ENCODE measurements at regions not wholly inside any gene's neighbourhood (a gene's known extent, or its start where the extent isn't known, plus 50 kb on each side); places are given as distances from the start of the nearest gene placed in this dataset.
"Not testable (repeated sequence)": the region's sequence is repeated elsewhere in the genome, so short reads cannot be mapped to it uniquely, and the experiment has no call there.

DNA sequence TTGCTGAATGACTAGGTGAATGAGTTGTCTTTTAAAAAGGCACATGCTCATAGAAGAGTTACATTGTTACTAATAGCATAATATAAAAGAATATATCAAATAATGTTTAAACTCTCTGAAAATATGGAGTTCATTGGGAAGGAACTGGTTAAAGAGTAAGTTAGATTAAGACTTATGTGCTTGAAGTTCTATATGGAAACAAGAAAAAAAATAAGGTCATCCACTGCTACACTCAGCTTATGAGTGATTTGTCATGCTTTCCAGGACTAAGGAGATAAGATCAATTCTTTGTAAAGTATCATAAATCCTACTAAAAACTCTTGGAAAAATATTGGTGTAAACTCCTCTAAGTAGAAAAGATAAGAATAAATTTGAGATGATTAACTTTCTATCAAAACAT is 779.1 kb downstream of the PCDH11X start:
- TF ChIP-seq, protein P1, sequence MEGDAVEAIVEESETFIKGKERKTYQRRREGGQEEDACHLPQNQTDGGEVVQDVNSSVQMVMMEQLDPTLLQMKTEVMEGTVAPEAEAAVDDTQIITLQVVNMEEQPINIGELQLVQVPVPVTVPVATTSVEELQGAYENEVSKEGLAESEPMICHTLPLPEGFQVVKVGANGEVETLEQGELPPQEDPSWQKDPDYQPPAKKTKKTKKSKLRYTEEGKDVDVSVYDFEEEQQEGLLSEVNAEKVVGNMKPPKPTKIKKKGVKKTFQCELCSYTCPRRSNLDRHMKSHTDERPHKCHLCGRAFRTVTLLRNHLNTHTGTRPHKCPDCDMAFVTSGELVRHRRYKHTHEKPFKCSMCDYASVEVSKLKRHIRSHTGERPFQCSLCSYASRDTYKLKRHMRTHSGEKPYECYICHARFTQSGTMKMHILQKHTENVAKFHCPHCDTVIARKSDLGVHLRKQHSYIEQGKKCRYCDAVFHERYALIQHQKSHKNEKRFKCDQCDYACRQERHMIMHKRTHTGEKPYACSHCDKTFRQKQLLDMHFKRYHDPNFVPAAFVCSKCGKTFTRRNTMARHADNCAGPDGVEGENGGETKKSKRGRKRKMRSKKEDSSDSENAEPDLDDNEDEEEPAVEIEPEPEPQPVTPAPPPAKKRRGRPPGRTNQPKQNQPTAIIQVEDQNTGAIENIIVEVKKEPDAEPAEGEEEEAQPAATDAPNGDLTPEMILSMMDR (conservative IDR thresholded peaks at IDR 0.05), result not testable (repeated sequence)
- TF ChIP-seq ZFX (IDR thresholded peaks at IDR 0.05), result not testable (repeated sequence)

Measured in C4-2B (cell line).